Body of pancreas (tissue), 4 donors: ENCODE measurements at regions not wholly inside any gene's neighbourhood (a gene's known extent, or its start where the extent isn't known, plus 50 kb on each side); places are given as distances from the start of the nearest gene placed in this dataset.

Experiments used
- ATAC-seq: fragments of 150-250 bp; one replicate; pipeline ENCODE4 v1.9.1; 2016
- DNase-seq, 4 donors: peaks; one replicate each; pipeline ENCODE4 v3.0.0-alpha.2; 2019
- H3K27ac ChIP-seq, 4 donors: fragments of 200-600 bp; sonication (generic); 1 replicate in 3 of 4; 2 replicates in 1 of 4; pipeline versions ENCODE4 v1.5.1 to v1.6.1; 2016 to 2019; ENCODE audit warnings: mild to moderate bottlenecking in 1 of 4, mixed read lengths in 1 of 4, moderate library complexity in 1 of 4
- H3K27me3 ChIP-seq, 2 donors: fragments of 200-600 bp; sonication (generic); one replicate each; pipeline ENCODE4 v1.6.0; 2016; ENCODE audit warnings: mild to moderate bottlenecking in 1 of 2
- H3K36me3 ChIP-seq, 2 donors: fragments of 200-600 bp; sonication (generic); replicated peaks in 1 of 2; 2 replicates each; pipeline ENCODE4 v1.5.1; 2016; ENCODE audit warnings: low read depth in 2 of 2; ENCODE audit not compliant: insufficient read depth in 1 of 2
- H3K4me1 ChIP-seq: fragments of 200-600 bp; sonication (generic); one replicate; pipeline ENCODE4 v1.6.0; 2016
- H3K4me3 ChIP-seq, 2 donors: fragments of 200-600 bp; sonication (generic); 1 replicate in 1 of 2; 2 replicates in 1 of 2; pipeline ENCODE4 v1.5.1; 2016 to 2019
- H3K9me3 ChIP-seq, 3 donors: fragments of 200-600 bp; sonication (generic); 1 replicate in 2 of 3; 2 replicates in 1 of 3; pipeline ENCODE4 v1.5.1; 2016
- CTCF ChIP-seq, 7 experiments: fragments of 450-650 bp in 4 of 7; fragments of 200-600 bp in 3 of 7; sonication (generic) in 3 of 7; IDR thresholded peaks; one replicate each; pipeline ENCODE4 v1.5.1; 2016 to 2019; ENCODE audit warnings: antibody characterized with exemption in 7 of 7
- POLR2A ChIP-seq, 3 donors: fragments of 450-650 bp; IDR thresholded peaks; one replicate each; pipeline ENCODE4 v1.6.1; 2016; ENCODE audit warnings: antibody characterized with exemption in 3 of 3, mild to moderate bottlenecking in 2 of 3
- WGBS, 2 donors: methylation state at CpG; one replicate each; pipeline ENCODE4 v1.1.5; 2017; 5-methylcytosine and 5-hydroxymethylcytosine counted together
- intact Hi-C: fragments of 100-400 bp; cut with DNase I; formaldehyde crosslinking; loops from one replicate; pipeline ENCODE4 v1.15.1; 2023

GRCh38 chr15:63449731-63450130 is 54.7 kb upstream of the USP3 start:
- intact Hi-C loops, result no loop called here
- ATAC-seq (no peak), DNase-seq (no peak)
- 70 to 77% methylated on average over 3 of the region's 3 CpGs for WGBS, 2 donors
- Histone ChIP-seq H3K9me3 (no peaks in the 10 kb centered on the region), H3K36me3 (no peaks in the 10 kb centered on the region), H3K27ac (no peak overlapping the region), H3K4me3 (no peak overlapping the region), H3K27me3 (no peaks in the 10 kb centered on the region), H3K4me1 (no peaks in the 10 kb centered on the region)
- TF ChIP-seq CTCF (IDR thresholded peaks at IDR 0.05) (no peak), POLR2A (IDR thresholded peaks at IDR 0.05) (no peak)

DNA sequence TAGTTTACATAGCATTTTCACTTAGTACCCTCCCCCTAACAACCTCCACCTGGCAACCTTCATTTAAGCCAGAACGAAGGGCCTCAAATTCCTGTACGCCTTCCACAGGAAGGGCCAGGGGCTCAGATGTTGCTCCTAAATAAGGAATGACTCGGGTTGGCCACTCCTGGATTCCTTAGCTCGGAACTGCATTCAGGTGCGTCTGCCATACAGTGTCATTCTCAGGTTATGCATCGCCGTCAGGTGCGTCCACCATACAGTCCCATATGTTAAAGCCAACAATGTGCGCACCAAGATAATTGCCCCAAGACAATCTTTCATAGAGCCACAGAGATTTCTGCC is 53.5 kb upstream of the USP3 start:
- Histone ChIP-seq H3K27me3 (no peaks in the 10 kb centered on the region), H3K36me3 (no peaks in the 10 kb centered on the region), H3K4me1 (no peaks in the 10 kb centered on the region), H3K27ac (no peak overlapping the region), H3K9me3 (no peaks in the 10 kb centered on the region), H3K4me3 (no peak overlapping the region)
- intact Hi-C loops, result no loop called here
- TF ChIP-seq POLR2A (IDR thresholded peaks at IDR 0.05), result no peak
- WGBS, 2 donors, result 87 to 92% methylated on average over 9 of the region's 9 CpGs
- no peak for DNase-seq
- ATAC-seq, result no peak

DNA sequence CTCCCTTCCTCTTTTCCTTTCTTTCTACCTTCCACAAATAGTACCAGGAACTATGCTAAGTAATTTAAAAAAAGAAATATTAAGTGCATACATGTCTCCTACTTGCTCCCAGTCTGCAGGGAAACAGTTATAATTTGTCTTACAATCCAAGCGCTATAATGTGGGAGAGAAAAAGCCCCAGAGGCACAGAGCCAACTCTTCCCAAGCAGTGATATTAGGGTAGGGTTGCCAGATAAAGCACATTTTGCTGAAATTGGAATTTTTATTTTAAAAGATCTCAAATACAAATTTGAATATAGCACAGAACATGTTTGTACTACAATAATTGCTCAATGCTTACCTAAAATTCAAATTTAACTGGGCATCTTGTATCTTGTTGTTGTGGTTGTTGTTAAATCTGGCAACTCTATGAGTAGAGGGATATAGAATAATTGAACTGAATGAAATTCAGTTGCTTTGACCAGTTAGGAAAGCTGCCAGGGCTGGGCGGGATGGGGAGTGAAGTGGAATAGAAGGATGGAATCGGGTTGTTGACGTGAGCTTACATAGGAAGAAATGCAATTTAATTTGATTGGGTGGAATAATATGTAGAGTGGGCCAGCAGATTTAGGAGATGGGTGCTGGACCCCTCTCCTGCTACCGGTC is 52.6 kb upstream of the USP3 start:
- no peaks in the 10 kb centered on the region for H3K27me3 ChIP-seq
- TF ChIP-seq POLR2A (IDR thresholded peaks at IDR 0.05) (no peak), CTCF (IDR thresholded peaks at IDR 0.05) (no peak)
- no peaks in the 10 kb centered on the region for H3K9me3 ChIP-seq
- H3K4me3 ChIP-seq, result no peak overlapping the region
- DNase-seq (no peak), ATAC-seq (no peak)
- H3K4me1 ChIP-seq, result no peaks in the 10 kb centered on the region
- intact Hi-C loops, result no loop called here
- H3K27ac ChIP-seq, result no peak overlapping the region
- 93 to 96% methylated on average over 5 of the region's 5 CpGs for WGBS, 2 donors
- no peaks in the 10 kb centered on the region for H3K36me3 ChIP-seq

DNA sequence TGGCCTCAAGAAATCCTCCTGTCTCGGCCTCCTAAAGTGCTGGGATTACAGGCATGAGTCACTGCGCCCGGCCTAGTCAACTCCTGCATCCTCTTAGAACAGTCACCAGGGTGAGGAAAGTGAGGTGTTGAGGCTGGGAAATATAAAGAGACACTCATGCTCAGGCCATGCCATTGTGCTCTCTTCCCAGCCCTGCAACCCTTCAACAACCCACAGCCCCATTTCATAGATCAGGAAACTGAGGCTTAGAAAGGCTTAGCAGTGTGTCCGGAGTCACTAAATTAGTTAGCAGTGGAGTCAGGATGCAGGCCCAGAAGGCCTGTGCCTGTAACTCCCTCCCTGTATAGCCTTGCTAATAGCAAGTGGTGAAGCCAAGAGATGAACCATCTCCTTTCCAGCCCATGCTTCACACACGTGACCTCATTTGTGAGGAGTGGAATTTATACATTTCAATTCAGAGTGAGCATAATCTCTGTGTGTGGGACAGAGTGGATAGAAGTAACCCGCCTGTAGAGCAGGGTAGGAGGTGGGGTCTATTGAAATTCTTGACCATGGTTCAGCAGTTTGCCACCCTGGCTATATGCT is 51.7 kb upstream of the USP3 start:
- no peaks in the 10 kb centered on the region for H3K36me3 ChIP-seq
- no peaks in the 10 kb centered on the region for H3K4me1 ChIP-seq
- no peaks in the 10 kb centered on the region for H3K27me3 ChIP-seq
- no peak overlapping the region for H3K27ac ChIP-seq
- H3K4me3 ChIP-seq, result no peak overlapping the region
- WGBS, 2 donors, result 92 to 97% methylated on average over 6 of the region's 6 CpGs
- no peak for DNase-seq
- ATAC-seq, result no peak
- H3K9me3 ChIP-seq, result no peaks in the 10 kb centered on the region
- TF ChIP-seq POLR2A (IDR thresholded peaks at IDR 0.05), result no peak
- TF ChIP-seq CTCF (IDR thresholded peaks at IDR 0.05), result no peak
- intact Hi-C loops, result no loop called here

DNA sequence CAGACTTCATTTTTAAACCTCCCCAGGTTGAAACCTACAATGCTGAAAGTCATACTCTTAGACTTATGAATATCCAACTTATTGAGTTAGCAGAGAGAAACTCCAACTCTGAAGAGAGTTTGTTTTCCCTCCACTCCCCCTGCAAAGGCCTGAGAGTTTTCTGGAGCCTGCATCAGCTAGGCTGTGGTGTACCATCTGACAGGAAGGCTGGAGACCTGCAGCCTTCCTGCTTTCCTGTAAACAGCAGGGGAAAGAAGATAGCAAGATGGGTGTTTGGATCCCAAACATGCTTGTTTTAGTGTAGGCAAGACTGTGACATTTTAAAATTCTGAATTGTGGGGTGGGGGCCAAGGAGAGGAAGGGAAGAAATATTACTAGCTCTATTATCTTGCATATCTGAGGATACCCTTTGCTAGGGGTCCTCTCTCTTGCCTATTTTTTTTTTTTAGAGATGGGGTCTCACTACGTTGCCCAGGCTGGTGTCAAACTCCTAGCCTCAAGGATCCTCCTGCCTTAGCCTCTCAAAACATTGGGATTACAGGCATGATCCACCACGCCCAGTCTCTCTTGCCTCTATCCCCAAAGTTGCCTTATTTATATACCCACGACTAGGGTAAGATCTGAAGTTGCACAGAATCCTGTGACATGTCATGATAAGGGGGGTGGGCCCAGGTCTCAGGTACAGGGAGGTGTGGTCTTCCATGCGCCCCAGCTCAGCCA is 51.0 kb upstream of the USP3 start:
- Histone ChIP-seq H3K27me3 (no peaks in the 10 kb centered on the region), H3K27ac (no peak overlapping the region), H3K4me1 (no peaks in the 10 kb centered on the region), H3K9me3 (no peaks in the 10 kb centered on the region), H3K36me3 (no peaks in the 10 kb centered on the region), H3K4me3 (no peak overlapping the region)
- intact Hi-C loops, result no loop called here
- 77 to 85% methylated on average over 4 of the region's 4 CpGs for WGBS, 2 donors
- DNase-seq, result no peak
- TF ChIP-seq POLR2A (IDR thresholded peaks at IDR 0.05) (no peak), CTCF (IDR thresholded peaks at IDR 0.05) (no peak)
- no peak for ATAC-seq
